Fibroblast of skin of left quadriceps (primary cell): ENCODE measurements at regions not wholly inside any gene's neighbourhood (a gene's known extent, or its start where the extent isn't known, plus 50 kb on each side); places are given as distances from the start of the nearest gene placed in this dataset.
"Not testable (repeated sequence)": the region's sequence is repeated elsewhere in the genome, so short reads cannot be mapped to it uniquely, and the experiment has no call there.

Source experiments
- DNase-seq, 2 experiments: peaks; one replicate each; pipeline ENCODE4 v3.0.0-alpha.2; 2013; ENCODE audit warnings: low read depth in 2 of 2

DNA sequence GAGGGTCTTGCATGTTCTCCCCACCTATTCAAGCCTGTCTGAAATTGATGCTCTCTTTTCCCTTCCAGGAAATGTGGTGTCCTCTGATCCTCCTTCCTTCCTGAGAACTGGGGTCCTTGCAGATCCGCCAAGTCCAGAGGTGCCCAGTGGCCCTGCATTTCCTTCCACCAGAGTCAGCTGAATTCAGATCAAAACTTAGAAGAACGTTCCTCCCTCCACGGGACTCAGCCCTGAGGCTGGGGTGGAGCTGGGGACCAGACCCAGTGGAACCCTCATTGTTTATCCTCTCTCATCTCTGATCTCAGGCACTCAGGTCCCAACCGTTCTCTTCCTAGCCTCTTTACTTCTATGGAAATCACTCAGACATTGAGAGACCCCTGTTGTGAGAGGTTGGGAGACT is 477.3 kb downstream of the TSHZ3 start:
- no peak for DNase-seq

DNA sequence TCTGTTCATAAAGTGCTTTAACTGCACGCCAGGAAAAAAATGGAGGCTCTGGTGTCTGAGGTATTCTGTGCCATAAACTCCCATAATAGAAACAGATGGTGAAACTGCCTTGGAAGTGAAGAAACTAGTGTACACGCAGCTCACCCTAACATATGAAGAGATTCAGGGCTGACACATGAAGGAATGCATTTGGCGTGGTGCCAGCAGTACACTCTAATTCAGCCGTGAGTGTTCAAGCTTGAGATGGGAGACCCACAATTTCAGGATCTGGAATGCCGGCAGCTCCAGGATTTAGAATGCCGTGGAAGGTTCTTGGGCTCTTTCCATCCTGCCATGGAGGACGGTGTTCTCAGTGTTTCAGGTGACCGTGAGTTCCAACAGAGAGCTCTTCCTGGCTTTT is 478.4 kb downstream of the TSHZ3 start:
- peak; percentile 29 to 33 for DNase-seq

DNA sequence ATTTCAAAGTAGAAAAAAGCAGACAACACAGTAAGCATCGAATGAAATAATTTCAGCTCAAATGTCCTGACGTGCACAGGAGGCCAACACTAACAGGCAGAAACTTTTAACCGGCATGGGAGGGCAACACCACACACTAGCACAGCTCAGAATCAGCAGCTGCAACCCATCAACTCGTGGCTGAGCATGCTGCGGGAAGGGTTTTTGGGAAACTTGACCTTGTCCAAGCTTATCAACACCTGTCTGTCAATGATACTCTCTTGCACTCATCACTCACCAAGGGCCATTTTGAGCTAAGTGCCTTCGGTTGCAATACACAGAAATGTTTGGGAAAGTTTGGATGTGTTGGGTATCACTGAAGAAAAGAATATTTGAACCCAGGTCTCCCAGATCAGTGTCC is 483.7 kb downstream of the TSHZ3 start:
- no peak for DNase-seq

DNA sequence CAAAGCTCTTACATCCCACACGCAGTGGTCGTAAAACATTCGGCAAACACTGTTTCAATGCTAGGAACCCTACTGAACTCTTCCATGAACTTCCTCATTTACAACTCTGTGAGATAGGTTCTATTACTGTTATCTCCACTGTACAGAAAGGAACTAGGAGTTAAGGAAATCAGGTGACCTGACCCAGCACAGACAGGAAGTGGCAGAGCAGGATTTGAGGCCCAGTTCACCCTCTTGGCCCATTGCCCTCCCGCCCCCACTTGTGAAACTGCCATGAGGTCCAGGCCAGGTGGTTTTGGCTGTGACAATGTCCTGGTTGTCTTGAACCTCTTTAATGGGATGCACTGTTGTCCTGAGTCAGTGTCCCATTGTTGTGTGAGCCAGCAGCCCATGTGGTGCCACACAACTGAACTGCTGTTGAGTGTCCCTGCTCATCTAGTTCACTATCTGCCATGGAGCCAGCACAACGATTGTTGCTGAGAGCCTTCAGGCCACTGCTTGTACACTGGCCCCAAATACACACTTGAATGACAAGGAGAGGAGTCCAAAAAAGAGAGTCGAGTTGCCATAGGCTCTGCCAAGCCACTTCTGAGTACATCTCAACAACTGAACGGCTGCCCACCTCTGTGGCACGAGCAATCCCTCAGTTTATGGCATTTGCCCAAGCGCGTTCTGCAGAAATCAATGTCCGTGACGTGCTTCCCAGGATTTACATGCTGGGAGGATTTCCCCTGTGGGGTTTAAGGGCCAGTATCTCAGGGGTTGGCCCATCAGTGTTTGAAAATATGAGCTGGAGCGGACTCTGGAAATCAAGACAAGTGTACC is 484.6 kb downstream of the TSHZ3 start:
- no peak for DNase-seq

DNA sequence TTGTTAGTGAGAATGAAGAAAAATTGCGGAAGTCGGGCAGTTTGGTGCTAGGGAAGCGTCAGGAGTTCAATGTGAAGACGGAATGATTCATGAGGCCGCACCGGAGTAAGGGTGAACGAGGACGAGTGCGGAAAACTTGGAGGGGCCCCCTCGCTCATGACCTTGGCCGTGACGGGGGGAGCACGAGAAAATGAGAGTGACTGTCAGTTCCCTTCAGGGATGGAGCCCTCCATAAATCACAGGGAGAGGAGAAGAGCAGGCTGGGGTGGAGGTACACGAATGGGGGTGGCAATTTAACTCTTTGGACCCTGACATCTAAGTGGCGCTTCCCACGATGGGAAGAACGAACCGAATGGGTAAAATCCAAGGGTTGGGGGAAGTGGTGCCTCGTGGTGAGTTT is 486.4 kb downstream of the TSHZ3 start:
- DNase-seq = no peak

DNA sequence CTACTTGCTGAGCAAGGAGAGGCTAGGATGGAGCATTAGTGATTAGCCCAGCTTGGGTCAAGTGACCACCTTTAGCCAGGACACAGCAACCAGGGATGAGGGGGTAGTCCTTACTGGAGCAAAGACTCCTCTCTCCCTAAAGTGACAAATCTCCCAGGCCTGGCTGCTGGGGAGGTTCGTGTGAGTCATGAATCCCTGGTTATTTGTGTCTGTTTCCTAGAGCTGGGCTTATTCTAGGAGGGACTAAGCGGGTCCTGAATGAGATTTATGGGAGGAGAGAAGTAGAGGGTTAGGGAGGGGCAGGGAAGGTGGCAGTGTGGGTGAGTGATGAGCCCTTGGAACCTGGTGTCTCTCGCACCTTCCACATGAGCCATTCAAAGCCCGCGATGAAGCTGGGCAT is 487.3 kb downstream of the TSHZ3 start:
- DNase-seq = no peak

DNA sequence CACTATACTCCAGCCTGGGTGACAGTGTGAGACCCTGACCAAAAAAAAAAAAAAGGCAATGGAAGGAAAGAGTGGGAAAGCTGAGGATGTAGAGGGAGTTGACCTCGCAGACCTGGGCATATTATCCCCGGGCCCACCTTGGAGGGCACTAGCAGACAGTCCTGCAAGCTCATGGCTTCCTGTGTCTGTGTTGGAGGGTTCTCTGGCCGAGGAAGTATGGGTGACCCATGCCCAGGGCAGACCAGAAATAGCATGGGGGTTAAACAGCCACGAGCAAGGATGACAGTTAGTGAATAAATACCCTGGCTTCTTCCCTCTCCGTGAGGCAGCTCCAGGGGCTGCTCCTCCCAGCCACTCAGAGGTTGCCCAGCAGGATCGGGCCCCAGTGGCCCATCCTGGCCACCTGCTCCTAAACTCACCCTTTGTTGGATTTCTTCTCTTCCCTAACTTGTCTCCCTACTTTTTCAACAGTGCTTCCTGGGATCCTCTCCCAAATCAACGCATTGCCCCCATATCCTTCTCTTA is 485.8 kb downstream of the ZNF536 start:
- no peak for DNase-seq

DNA sequence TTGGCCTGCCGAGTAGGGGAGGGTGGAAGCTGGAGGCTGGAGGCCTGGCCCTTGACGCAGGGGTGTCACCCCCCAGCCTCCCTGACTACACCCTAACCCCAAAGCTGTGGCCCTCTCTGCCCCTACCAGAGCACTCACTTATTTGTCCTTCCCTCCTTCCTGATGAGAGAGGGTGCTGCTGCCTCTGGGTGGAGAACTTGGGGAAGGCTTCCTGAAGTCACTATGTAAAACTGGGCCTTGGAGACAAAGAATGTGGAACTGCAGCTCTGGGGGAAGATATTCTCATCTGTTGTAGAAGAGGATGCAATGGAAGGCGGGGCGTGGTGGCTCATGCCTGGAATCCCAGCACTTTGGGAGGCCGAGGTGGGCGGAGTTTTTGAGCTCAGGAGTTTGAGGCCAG is 485.2 kb downstream of the ZNF536 start:
- DNase-seq = no peak

DNA sequence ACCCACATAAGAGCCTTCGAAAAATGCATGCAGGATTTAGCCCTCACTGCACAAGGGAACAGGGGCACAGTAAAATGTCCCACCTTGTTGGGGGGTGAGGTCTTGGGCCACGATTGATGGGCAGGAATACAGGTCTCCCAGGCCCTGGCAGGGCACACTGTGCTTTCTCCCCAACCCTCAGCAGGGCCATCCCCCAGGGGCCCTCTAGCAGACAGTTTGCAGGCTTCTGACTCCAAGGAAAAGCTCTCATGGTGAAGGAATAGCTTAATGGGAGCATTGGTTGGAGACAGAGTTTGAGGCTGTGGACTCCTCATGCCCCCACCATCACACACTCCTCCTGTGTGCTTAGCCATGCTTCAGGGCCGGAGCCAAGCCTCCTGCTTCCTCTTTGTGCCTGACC is 484.6 kb downstream of the ZNF536 start:
- DNase-seq = no peak

DNA sequence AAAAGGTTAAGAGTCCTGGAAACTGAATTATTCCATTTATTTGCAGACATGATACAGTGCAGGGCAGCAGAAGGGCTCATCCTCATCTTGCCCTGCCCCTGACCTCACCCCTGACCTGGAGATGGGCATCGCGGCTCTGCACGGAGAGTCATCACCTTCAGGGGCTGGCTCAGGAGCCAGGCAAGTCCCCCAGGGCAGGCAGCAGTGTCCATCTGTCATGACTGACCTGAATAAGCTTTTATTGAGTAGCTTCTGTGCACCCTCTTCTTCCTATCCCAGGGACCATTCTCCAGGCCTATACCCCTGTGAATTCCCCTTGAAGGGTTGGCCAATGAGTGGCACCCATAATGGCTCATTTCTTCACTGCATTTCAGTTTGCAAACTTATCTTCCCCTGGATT is 484.2 kb downstream of the ZNF536 start:
- DNase-seq = no peak

DNA sequence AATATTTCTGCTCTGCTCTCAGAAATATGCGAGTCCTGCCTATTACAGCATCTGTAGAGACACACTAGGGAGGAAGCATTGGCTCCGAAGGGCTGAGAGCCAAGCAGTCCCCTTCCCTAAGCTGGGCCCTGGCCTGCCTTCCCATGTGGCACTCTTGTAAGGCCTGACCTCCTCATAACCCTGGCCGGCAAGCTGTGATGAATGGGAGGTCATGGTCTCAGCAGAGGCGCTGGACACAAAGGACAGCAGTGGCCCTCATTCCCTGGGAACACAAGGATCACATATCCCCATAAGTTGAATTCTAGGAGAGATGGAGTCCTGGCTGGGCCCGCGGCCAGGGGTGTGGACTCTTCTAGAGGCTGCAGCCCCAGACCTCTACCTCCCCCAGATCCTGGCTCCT is 483.3 kb downstream of the ZNF536 start:
- no peak for DNase-seq

DNA sequence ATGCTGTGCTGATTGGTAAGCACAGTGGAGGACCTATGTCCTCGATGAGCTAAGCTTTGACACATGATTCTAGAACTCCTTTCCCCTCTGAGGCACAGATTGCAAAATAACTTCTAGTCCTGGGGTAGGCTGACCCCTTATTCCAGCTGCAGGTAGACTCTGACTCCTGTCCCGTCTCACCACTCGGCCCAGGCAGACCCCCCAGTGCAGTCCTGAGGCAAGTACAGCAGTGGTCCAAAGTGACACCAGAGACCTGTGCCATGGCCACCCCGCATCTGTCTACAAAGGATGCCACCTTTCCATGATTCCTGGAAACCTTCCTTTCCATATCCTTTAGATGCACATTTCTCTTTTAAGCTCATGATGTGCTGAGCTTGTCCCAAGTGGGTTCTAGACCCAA is 482.5 kb downstream of the ZNF536 start:
- DNase-seq = no peak

DNA sequence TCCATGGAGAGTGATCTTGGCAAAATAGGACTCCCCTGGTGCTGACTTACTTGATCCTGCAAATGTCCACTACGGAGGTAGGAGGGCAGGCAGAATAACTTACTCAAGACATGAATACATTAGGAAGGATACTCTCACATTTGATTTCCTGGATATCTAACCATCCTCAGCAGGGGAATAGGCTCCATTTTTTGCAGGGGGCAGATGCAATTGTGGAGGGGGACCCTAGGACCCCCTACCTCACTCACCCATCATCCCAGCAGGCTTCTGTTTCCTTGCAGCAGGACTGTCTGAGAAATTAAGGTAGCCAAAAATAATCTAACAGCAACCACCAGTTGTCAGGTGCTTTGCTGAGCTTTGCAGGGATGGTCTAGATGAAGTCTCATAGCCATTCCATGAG is 482.0 kb downstream of the ZNF536 start:
- DNase-seq = no peak

DNA sequence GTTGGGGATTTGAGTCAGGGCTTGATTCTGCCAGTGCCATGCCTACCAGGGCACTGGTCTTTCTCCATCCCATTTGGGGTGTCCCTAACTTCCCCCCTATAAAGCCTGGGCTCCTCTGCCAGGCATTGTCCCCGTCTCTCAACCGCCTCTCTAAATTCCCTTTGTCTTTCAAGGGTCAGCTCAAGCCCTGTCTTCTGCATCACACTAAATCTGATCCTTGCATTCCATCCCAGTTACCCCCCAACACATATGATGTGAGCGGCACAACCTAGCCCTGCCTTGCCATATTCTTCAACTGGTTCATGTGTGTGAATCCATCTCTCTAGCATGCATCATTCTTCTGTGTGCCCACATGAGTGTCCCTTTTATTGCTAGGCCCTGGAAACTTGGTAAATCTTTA is 480.9 kb downstream of the ZNF536 start:
- DNase-seq = no peak

DNA sequence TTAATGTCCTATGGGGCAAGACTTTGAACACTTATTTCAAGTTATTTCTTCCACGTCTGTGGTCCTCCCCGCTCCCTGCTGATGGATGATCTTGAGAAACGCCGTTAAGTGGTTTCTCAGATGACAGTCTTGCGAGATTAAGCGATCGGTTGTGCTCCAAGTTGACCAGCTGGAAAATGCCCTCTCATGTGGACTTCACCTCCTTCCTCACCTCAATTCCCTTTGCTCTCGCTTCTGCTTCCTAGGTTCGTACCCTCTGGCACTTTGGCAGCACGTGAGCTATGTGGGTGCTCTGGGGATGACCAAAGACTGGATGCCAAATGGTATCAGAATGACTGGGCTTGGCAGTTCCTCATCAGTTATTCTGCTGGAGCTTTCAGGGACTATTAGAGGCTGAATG is 480.0 kb downstream of the ZNF536 start:
- DNase-seq = no peak

DNA sequence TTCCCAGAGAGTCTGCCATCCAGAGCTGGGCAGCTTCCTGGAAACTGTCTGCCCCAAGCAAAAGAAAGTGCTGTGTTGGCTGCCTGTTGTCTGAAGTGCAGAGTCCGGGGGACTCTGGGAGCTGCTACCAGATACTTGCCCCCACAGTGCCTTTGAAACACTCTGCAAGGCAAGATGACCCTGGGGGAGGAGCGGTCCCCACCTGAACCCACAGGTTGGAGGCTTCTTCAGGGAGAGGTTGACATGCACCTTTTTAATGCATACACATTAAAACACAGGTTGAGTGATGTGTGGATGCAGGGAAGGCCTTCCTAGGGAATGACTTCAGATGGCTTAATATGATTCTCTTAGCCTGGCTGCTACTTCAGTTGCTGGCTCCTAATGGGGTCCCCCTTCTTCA is 479.5 kb downstream of the ZNF536 start:
- no peak for DNase-seq

DNA sequence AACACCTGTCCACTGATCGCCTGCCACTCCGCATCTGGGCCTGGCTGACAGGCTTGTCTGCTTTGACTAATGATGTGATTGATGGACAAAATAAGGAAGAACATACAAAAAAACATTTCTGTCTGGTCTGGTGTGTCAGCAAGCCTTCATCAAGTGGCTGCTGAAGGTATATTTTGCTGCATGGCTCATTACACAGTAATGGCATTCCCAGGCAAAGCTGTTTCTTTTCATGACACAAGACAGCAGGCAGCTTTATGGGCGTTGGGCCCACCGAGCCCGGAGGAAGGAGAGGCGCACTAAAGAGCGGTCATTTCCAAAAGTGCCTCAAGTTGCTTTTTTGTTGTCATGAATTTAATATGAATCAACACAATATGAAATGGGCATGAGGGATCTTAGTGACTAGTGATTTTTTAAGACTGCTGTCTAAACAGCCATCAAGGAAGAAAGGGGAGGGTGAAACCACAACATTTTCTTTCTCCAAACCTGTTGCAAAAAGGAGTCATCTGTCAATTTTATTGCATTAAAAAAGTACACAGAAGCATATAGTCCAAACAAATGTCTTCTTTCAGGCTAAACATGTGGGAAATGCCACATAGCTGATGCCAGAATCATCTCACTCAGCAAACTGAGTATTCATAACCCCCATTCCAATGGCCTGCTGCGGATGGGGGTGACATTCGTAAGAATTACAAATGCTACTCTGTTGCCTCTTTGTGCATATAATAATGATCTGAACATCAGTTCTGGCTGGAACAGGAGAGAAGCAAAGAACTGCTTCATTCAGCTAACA is 476.6 kb downstream of the ZNF536 start:
- DNase-seq = no peak

DNA sequence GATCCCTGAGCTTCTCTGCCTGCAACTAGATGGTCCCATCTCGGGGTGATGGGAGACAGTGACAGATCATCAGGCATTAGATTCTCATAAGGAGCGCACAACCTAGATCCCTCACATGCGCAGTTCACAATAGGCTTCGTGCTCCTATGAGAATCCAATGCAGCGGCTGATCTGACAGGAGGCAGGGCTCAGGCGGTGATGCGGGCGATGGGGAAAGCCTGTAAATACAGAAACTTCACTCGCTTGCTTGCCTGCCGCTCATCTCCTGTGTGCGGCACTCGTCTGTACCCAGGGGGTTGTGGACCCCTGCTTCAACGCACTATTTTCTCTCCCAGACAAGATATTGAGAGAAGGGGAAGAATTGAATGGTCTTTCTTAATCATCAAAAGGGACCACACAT is 473.9 kb downstream of the ZNF536 start:
- DNase-seq = no peak

DNA sequence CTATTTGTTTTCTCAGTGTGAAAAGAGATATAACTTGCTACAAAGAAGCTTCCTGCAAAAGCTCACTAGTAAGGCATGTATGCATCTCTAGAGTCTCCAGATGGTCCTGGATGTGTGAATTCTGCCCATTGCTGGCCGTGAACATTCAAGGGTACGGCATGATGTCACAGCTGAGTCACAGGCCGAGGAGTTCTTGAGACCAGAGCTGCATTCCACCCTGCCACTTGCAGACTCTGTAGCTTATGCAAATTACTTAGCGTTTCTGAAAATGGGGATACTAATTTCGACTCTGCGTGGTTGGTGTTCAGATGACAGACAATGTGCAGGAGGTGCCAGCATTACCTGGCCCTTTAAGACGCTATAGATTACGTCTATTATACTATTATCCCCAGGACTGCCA is 470.7 kb downstream of the ZNF536 start:
- no peak for DNase-seq

DNA sequence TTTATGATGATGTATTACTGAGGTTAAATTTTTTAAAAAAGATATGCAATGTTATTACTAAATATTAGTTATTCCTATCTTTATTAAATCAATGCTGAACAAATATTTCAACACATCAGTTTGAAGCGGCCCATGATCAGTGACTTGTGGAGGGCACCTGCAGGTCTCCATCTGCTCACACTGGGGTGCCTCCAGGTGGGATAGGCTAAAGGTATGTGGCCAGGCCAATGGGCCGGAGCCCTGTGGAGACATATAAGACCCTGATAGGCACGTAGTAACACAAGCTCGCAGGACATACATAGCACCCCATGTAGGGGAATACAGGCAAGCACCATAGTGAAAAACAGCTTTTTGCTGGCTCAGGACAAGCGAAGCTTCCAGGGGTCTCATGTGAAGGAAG is 469.8 kb downstream of the ZNF536 start:
- DNase-seq = no peak

DNA sequence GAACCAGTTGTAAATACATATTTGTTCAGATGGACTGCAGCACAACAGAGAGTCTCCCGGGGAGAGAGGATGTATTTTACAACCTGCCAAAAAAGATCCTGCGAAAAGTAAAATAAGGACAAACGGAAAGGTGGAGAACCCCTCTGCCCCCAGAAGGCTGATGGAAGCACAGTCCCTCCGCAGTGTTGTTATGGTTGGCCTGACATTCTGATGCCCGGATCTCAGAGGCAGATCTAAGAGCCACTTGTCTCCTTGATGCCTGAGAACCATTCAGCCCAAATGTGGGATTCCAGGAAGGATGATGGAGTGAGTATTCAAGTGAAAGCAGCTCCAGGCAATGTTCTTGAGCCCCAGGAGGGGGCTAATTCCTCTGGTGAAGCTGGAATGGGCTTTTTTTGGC is 458.7 kb downstream of the ZNF536 start:
- no peak for DNase-seq

DNA sequence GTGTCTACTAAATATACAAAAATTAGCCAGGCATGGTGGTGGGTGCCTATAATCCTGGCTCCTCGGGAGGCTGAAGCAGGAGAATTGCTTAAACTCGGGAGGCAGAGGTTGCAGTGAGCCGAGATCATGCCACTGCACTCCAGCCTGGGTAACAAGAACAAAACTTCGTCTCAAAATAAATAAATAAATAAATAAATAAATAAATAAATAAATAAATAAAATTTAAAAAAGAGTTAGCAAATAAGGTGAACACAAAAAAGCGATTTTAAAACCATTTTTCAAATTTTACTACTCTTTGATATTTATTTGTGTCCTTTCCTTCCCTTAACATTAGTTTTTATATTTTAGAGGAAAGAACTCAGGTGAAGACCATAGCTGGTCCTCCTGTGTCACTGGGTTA is 453.3 kb downstream of the ZNF536 start:
- DNase-seq = not testable (repeated sequence)

DNA sequence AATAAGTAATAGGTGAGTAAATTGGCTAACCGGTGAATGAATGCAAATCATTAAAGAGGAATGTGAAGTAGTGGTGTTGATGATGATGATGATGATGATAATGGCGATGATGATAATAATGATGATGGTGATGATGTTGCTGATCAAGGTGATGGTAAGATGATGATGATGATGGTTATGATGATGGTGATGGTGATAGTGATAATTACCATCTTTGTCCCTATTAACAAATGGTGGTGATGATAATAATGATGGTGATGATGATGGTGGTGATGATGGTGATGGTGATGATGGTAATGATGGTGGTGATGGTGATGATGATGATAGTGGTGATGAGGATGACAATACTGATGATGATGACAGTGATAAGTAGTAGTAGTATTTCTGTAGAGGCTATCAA is 452.6 kb downstream of the ZNF536 start:
- DNase-seq = no peak
